ENCODE measurements at regions not wholly inside any gene's neighbourhood (a gene's known extent, or its start where the extent isn't known, plus 50 kb on each side); places are given as distances from the start of the nearest gene placed in this dataset.
"Not testable (repeated sequence)": the region's sequence is repeated elsewhere in the genome, so short reads cannot be mapped to it uniquely, and the experiment has no call there.

GRCh38 chr3:139095803-139096466 is 51.2 kb upstream of the PRR23C start:
- DNase-seq, result no peak

GRCh38 chr3:139096670-139097069 is 52.0 kb upstream of the PRR23C start:
- no peak for DNase-seq

GRCh38 chr3:139098391-139098790 is 53.7 kb upstream of the PRR23C start:
- DNase-seq, result no peak

- DNase-seq, result no peak
These were observed 55.5 kb upstream of the PRR23C start for GRCh38 chr3:139099968-139100817.

GRCh38 chr3:139100821-139101220 is 56.1 kb upstream of the PRR23C start:
- DNase-seq, result no peak

GRCh38 chr3:139101396-139101795 is 56.7 kb upstream of the PRR23C start:
- DNase-seq, result no peak

- DNase-seq, result no peak
These were observed 58.8 kb upstream of the PRR23C start for GRCh38 chr3:139103484-139103883.

GRCh38 chr3:139104062-139104461 is 59.4 kb upstream of the PRR23C start:
- no peak for DNase-seq

GRCh38 chr3:139105154-139105702 is 60.5 kb upstream of the PRR23C start:
- DNase-seq, result no peak

- DNase-seq, result no peak
These were observed 61.6 kb upstream of the PRR23C start for GRCh38 chr3:139106013-139106932.

GRCh38 chr3:139107424-139108252 is 62.9 kb upstream of the PRR23C start:
- no peak for DNase-seq

- no peak for DNase-seq
These were observed 63.7 kb upstream of the PRR23C start for GRCh38 chr3:139108253-139108969.

GRCh38 chr3:139109271-139109670 is 64.6 kb upstream of the PRR23C start:
- no peak for DNase-seq

- no peak for DNase-seq
These were observed 65.6 kb upstream of the PRR23C start for GRCh38 chr3:139110072-139110830.

GRCh38 chr3:139110929-139111328 is 66.2 kb upstream of the PRR23C start:
- not testable (repeated sequence) for DNase-seq

- DNase-seq, result peak; percentile 74
These were observed 66.9 kb upstream of the PRR23C start for GRCh38 chr3:139111392-139112229.

GRCh38 chr3:139112230-139112558 is 67.5 kb upstream of the PRR23C start:
- no peak for DNase-seq

- DNase-seq, result no peak
These were observed 68.7 kb upstream of the PRR23C start for GRCh38 chr3:139113231-139113992.

GRCh38 chr3:139113993-139114375 is 69.3 kb upstream of the PRR23C start:
- no peak for DNase-seq

Data from right forelimb (tissue), 1 donor.